ENCODE measurements at regions not wholly inside any gene's neighbourhood (a gene's known extent, or its start where the extent isn't known, plus 50 kb on each side); places are given as distances from the start of the nearest gene placed in this dataset.

DNA sequence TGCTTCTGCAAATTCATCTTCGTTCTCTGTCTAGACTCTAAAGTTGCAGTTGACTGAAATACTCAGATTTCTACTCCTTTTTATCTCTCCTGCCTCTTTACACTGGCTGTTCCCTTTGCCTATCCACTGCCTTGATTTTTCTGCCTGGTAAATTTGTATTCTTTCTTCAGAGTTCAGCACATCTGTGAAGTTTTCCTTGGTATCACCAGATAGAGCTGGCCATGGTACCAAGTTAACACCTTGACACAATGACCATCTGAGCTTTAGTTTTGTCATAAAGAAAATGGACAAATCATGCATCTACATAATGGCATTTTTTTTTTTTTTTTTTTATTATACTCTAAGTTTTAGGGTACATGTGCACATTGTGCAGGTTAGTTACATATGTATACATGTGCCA lies 143.0 kb downstream of the PPP1R3A start:
- TF ChIP-seq CREB1 (CRISPR knock-in tag; IDR thresholded peaks at IDR 0.05) (no peak), JUN (CRISPR knock-in tag; IDR thresholded peaks at IDR 0.05) (no peak), IRF2 (CRISPR knock-in tag; IDR thresholded peaks at IDR 0.05; ENCODE audit: borderline replicate concordance, low read depth) (no peak), FOXJ3 (CRISPR knock-in tag; IDR thresholded peaks at IDR 0.05; ENCODE audit: borderline replicate concordance) (no peak)
- TF ChIP-seq, protein P1, sequence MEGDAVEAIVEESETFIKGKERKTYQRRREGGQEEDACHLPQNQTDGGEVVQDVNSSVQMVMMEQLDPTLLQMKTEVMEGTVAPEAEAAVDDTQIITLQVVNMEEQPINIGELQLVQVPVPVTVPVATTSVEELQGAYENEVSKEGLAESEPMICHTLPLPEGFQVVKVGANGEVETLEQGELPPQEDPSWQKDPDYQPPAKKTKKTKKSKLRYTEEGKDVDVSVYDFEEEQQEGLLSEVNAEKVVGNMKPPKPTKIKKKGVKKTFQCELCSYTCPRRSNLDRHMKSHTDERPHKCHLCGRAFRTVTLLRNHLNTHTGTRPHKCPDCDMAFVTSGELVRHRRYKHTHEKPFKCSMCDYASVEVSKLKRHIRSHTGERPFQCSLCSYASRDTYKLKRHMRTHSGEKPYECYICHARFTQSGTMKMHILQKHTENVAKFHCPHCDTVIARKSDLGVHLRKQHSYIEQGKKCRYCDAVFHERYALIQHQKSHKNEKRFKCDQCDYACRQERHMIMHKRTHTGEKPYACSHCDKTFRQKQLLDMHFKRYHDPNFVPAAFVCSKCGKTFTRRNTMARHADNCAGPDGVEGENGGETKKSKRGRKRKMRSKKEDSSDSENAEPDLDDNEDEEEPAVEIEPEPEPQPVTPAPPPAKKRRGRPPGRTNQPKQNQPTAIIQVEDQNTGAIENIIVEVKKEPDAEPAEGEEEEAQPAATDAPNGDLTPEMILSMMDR (IDR thresholded peaks at IDR 0.05) = no peak
- TF ChIP-seq, protein P2, sequence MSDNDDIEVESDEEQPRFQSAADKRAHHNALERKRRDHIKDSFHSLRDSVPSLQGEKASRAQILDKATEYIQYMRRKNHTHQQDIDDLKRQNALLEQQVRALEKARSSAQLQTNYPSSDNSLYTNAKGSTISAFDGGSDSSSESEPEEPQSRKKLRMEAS (CRISPR knock-in tag; IDR thresholded peaks at IDR 0.05) = no peak
- TF ChIP-seq, protein P3, sequence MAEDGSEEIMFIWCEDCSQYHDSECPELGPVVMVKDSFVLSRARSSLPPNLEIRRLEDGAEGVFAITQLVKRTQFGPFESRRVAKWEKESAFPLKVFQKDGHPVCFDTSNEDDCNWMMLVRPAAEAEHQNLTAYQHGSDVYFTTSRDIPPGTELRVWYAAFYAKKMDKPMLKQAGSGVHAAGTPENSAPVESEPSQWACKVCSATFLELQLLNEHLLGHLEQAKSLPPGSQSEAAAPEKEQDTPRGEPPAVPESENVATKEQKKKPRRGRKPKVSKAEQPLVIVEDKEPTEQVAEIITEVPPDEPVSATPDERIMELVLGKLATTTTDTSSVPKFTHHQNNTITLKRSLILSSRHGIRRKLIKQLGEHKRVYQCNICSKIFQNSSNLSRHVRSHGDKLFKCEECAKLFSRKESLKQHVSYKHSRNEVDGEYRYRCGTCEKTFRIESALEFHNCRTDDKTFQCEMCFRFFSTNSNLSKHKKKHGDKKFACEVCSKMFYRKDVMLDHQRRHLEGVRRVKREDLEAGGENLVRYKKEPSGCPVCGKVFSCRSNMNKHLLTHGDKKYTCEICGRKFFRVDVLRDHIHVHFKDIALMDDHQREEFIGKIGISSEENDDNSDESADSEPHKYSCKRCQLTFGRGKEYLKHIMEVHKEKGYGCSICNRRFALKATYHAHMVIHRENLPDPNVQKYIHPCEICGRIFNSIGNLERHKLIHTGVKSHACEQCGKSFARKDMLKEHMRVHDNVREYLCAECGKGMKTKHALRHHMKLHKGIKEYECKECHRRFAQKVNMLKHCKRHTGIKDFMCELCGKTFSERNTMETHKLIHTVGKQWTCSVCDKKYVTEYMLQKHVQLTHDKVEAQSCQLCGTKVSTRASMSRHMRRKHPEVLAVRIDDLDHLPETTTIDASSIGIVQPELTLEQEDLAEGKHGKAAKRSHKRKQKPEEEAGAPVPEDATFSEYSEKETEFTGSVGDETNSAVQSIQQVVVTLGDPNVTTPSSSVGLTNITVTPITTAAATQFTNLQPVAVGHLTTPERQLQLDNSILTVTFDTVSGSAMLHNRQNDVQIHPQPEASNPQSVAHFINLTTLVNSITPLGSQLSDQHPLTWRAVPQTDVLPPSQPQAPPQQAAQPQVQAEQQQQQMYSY (CRISPR knock-in tag; IDR thresholded peaks at IDR 0.05) = no peak

Measured in WTC11 (cell line).